RWPE1 (cell line): ENCODE measurements at regions not wholly inside any gene's neighbourhood (a gene's known extent, or its start where the extent isn't known, plus 50 kb on each side); places are given as distances from the start of the nearest gene placed in this dataset.

Experiments
- CTCF ChIA-PET: fragments of 350-600 bp; sonication (Branson Sonifier 250); formaldehyde crosslinking; extraction: SDS; loops from one replicate; lab custom pipeline; 2021; lab: Yijun Ruan, JAX
- POLR2A ChIA-PET: fragments of 400-600 bp; formaldehyde crosslinking; extraction: SDS; loops from one replicate; lab custom pipeline; 2020; ENCODE audit warnings: antibody characterized with exemption; ENCODE audit not compliant: low non-redundant PET; lab: Yijun Ruan, JAX
- DNase-seq: peaks from one replicate; pipeline ENCODE4 v3.0.0; 2012; ENCODE audit warnings: low spot score
- H3K27ac ChIP-seq: fragments of 450-650 bp; 2 replicates; pipeline ENCODE4 v1.5.1; 2017
- TF ChIP-seq, protein P1 (sequence below): fragments of 450-650 bp; conservative IDR thresholded peaks from 2 replicates; pipeline ENCODE4 v1.5.1; 2017; ENCODE audit warnings: low read depth, mild to moderate bottlenecking

DNA sequence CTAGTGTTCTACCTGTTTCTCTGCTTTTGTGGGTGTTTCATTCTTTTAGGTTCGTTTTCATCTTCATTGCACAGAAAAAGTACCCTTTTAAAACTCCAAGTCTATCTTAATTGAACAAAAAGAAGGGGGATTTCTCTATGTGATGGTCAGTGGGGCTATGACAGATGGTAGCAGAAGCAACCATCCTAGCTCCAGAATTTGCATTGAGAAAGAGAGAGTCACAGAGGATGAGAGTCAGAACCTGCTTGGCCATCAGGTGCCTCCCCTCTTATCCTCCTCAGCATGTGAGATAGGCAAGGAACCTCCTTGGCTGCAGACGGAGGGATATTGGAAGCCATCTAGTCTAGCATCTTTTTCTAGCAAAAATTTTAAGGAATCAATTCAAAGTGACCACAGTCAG, 398.0 kb upstream of the DCC start:
- TF ChIP-seq, protein P1, sequence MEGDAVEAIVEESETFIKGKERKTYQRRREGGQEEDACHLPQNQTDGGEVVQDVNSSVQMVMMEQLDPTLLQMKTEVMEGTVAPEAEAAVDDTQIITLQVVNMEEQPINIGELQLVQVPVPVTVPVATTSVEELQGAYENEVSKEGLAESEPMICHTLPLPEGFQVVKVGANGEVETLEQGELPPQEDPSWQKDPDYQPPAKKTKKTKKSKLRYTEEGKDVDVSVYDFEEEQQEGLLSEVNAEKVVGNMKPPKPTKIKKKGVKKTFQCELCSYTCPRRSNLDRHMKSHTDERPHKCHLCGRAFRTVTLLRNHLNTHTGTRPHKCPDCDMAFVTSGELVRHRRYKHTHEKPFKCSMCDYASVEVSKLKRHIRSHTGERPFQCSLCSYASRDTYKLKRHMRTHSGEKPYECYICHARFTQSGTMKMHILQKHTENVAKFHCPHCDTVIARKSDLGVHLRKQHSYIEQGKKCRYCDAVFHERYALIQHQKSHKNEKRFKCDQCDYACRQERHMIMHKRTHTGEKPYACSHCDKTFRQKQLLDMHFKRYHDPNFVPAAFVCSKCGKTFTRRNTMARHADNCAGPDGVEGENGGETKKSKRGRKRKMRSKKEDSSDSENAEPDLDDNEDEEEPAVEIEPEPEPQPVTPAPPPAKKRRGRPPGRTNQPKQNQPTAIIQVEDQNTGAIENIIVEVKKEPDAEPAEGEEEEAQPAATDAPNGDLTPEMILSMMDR = no peak
- ChIA-PET POLR2A (no interaction called here), CTCF (no interaction called here)
- H3K27ac ChIP-seq = no peak overlapping the region
- DNase-seq = no peak

DNA sequence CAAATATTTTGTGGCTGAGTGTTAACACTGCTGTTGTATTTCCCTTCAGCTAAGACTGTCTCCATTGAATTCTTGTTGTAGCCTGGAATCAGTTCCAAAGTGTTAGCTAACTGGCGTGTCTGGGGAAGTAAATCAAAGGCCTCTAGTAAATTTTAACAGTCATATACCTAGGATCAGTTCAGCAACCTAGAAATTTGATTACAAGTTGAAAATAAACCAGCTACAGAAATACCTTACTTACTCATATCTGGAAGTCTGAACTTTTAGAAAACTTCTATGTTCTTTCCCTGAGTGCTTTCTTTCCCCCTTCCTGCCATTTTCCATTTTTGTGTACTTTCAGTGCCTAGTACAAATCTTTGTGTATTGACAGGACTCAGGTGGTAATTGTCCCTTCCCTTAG, 396.7 kb upstream of the DCC start:
- TF ChIP-seq, protein P1 = no peak
- POLR2A ChIA-PET = interaction anchor here (0.6 kb wide), 1 partner anchor 708 kb away, joined by 5 read pairs; no protein-coding TSS in a partner anchor
- no peak overlapping the region for H3K27ac ChIP-seq
- DNase-seq = no peak
- CTCF ChIA-PET = no interaction called here

DNA sequence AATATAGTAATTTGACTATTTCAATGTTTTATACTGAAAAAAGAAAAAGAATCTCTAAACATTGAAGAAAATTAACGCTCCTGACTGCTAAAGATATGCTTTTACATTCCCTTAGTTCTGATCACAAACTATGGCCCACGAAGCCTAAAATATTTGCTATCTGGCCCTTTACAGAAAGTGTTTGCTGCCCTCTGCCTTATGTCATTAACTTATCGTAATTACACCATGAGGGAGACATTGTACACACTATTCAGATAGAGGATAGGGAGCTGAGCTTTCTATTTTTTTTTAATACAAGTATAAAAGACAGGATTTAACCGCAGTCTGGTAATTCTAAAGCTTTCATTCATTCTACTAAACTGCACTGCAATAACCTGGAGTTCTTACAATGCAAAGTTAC, 393.1 kb upstream of the DCC start:
- no peak for DNase-seq
- H3K27ac ChIP-seq = no peak overlapping the region
- TF ChIP-seq, protein P1 = no peak
- ChIA-PET POLR2A (no interaction called here), CTCF (interaction anchor here (0.6 kb wide), 1 partner anchor 154 kb away, joined by 4 read pairs; no protein-coding TSS in a partner anchor)

DNA sequence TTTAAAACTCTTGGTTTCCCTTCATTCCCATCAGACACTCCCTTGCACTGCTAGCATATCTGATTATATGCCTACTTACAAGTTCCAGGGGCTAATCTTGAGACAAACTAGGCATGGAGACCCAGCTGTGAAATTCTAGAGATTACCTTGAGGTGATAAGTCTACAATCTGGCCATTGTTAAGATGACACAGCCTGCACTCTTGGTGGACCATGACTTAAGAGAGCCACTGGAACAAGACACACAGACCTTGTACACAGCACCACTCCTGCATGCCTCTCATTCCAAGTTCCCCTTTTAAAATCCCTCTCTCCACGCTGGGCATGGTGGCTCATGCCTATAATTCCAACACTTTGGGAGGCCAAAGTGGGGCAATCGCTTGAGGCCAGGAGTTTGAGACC, 387.2 kb upstream of the DCC start:
- no peak overlapping the region for H3K27ac ChIP-seq
- DNase-seq = no peak
- ChIA-PET CTCF (no interaction called here), POLR2A (no interaction called here)
- TF ChIP-seq, protein P1 = no peak

DNA sequence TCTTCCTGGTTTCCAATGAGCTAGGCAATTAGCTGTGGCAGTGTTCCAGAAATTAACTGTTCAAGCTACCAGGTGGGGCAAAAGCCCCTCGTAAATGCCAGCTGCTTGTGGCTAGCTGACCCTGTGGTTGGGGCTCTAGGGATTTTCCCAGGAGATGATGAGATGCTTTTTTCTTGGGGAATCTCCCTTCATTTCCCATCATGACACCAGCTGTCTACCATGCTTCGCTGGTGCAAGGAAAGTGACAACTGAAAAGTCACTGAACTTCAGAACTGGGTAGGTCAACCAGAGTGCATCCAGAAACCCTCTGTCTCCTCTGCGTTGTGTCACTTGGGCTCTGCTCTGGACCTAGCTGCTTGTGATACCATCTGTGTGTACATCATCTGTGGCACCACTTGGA, 386.5 kb upstream of the DCC start:
- POLR2A ChIA-PET = no interaction called here
- TF ChIP-seq, protein P1 = no peak
- no peak overlapping the region for H3K27ac ChIP-seq
- no peak for DNase-seq
- CTCF ChIA-PET = no interaction called here

DNA sequence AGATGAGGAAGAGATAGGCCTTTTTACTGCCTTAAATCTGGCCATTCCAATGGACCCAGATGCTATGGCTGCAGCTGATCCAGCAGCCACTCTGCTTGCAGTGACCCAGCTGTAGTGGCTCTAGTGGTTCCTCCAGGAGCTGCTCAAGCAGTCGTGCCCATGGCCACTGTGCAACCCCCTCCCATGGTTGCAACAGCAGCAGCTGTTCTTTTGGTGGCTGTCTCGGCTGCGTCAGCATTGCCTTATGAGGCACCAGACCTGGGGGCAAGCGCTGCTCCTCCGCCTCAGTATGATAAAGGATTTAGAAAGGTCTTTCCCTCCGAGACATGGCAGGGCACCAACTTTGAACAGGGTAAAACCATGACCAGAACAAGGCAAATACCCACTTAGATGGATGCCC, 384.9 kb upstream of the DCC start:
- H3K27ac ChIP-seq = no peak overlapping the region
- CTCF ChIA-PET = no interaction called here
- no peak for DNase-seq
- TF ChIP-seq, protein P1 = no peak
- POLR2A ChIA-PET = no interaction called here
